ENCODE measurements at regions not wholly inside any gene's neighbourhood (a gene's known extent, or its start where the extent isn't known, plus 50 kb on each side); places are given as distances from the start of the nearest gene placed in this dataset.

DNA sequence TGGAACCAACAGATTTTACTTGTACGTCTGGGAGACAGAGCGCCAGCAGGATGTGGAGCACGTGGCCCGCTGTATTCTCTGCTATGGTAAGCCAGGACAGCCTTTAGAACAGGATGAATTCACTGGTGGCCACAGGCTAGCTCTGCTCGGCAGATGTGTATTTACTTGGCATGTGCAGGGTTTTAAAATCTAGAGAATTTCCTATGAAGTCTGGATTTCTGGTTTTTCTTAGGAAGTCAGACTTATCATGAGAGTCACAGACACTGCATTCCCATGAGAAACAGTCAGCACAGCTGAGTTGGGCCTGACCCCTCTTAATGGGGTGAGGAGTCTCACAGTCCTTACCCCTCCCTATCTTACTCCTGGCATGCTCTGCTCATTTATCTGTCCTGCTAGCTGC lies 84.6 kb upstream of the COL6A5 start:
- no peak for DNase-seq (ENCODE audit: low spot score)

- DNase-seq (ENCODE audit: low spot score) = no peak
Measured at GRCh38 chr3:130263708-130264107, 81.8 kb upstream of the COL6A5 start.

GRCh38 chr3:130266817-130267216 lies 78.7 kb upstream of the COL6A5 start:
- DNase-seq (ENCODE audit: low spot score) = no peak

- DNase-seq (ENCODE audit: low spot score) = peak; percentile 27
Measured at GRCh38 chr3:130276203-130276803, 69.2 kb upstream of the COL6A5 start.

GRCh38 chr3:130288670-130289069 lies 56.8 kb upstream of the COL6A5 start:
- no peak for DNase-seq (ENCODE audit: low spot score)

- no peak for DNase-seq (ENCODE audit: low spot score)
Measured at GRCh38 chr3:130291148-130291547, 54.3 kb upstream of the COL6A5 start.

- no peak for DNase-seq (ENCODE audit: low spot score)
Measured at GRCh38 chr3:130293247-130293646, 52.2 kb upstream of the COL6A5 start.
